ENCODE measurements at regions not wholly inside any gene's neighbourhood (a gene's known extent, or its start where the extent isn't known, plus 50 kb on each side); places are given as distances from the start of the nearest gene placed in this dataset.

DNA sequence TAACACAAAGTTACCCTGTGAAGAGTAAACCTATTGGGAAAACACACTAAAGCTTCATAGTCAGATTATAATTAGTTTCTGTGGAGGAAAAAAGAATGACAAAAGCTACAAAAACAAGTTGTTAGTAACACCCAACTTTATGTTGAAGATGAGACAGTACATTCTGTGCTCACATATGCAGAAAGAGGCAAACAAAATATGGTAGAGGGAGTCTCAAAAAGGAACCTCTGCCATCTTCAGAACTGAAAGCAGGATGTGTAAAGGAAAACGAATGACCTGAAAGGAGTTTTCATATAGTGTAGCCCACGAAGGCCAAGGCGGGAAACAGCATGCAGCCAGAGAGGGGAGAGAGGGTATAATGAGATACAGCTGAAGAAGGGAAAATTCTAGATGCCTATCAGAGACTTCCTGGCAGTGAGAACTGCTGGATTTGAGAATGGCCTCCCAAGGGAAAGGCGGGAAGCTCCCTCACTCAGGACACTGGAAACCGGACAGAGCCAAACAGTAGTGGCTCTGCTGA, 84.1 kb upstream of the HEY2 start:
- DNase-seq: no peak

DNA sequence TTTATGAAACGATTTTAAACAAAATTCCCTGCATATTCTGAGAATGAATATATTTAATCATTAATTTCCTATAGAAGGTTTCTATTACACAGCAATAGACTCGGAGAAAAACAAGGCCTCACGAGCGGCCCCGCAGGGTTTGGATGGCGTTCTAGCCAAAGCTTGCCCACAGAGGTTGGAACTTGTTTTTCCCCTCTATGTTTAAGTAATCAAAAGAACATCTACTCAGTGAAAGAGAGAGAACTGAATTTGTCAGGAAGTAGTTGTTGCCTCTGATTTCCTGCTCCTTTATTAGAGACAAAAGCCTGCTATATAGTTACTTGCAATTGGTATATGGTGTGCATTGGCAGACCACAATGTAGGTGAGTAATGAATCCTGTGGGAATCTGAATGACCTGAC, 82.1 kb upstream of the HEY2 start:
- DNase-seq: no peak

DNA sequence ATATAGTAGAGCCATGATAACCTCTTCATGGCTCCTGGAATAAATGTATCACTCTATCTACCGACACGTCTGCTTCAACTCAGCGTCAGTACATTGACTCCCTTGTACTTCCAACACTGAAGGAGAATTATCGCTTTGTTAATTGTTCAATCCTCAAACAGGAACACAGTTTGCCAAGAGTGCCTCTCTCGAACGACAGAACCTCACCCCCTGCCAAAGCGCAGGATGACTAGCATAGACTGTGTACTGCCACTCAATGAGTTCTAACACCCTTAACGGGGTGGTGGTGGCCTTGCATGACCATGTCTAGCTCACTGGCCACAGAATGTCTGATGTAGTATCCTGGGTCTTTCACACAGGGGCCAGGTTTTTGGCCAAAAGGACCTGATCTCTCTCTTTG, 81.4 kb upstream of the HEY2 start:
- DNase-seq: no peak

DNA sequence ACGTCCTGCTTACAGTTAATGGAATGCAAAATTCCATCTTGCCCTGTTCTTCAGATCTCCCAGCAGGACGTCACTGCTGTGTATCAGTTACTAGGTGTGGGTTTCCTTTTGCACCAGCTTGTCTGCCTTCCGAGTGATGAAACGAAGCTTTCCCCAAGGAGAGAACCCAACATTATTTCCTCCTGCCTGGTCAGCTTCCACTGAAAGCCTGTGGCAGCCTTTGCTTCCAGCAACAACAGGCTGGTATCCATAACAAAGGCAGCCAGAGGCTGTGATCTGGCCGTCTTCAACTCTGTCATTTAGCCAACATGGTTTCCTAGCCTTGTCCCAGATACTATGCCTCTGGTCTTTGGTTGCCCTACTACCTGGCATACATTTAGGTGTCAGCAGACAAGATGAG, 78.9 kb upstream of the HEY2 start:
- no peak for DNase-seq

GRCh38 chr6:125671323-125671722, 78.1 kb upstream of the HEY2 start:
- DNase-seq: no peak

DNA sequence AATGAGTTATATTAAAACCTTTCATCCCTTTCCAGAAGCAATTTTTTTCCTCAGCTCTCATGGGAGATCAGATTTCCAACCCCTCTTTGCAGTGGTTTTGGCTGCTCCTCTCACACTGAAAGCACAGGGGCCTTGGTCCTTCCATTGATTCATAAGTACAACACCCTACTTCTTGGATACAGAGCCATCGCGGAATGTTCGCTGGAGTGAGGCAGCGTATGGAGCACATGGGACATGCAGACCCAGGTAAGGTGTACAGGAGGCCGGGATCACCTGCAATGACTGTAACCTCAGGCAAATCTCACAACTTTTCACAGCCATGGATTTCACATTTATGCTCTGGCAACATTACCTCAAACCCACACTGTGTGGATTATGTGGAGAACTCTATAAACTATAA, 75.2 kb upstream of the HEY2 start:
- DNase-seq: no peak

DNA sequence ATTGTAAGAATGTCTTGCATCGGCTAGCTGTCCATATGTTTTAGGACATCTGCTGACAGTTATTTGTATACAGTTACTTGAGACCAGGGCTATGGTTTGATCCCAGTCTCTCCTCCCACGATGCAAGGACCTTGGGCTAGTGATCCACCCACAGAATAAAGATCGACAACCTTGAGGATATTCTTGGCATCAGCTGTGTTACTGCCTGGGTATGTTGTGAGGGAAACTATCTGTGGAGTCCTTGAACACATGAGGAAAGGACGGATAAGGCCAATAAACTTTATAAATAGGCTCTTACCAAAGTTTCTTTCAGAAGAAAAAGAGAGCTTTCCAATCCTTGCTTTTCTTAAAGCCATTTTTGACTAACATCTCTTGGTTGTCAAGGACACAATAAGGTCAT, 70.8 kb upstream of the HEY2 start:
- DNase-seq: no peak

GRCh38 chr6:125679128-125679527, 70.3 kb upstream of the HEY2 start:
- no peak for DNase-seq

DNA sequence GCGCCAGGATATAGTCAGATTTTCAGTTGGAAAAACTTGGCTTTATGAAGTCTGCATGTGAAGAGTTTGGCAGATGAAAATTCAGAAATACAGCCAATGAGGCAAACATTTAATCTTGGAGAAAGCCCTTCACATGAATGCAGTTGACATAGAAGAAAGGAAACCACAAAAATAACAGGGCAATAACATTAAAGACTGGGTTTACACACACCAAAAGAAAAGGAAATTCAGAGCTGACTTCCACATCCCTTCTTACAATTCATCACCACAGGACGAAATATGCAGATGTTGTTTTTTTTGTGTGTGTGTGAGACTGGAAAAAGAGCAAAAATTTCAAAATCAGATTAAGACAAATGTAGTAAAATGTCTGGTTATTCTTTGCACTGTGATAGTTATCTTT, 69.8 kb upstream of the HEY2 start:
- DNase-seq: no peak

DNA sequence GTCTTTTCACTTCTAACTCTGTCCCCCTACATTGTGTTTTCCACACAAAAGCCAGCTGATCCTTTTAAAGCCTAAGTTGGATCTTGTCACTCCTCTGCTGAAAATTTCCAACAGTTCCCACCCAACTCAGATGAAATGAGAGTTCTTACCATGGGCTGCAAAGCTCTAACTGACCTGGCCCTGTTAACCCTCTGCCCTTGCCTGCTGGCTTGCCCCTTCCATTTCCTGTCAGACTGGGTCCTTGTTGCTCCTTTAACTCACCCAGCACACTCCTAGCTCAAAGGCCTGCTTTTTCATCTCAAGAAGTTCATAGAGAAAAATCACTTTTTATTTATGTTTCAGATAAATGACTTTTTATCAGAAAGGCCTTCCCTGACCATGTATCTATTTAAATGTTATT, 66.5 kb upstream of the HEY2 start:
- DNase-seq: no peak

GRCh38 chr6:125688138-125688537, 61.3 kb upstream of the HEY2 start:
- DNase-seq: no peak

GRCh38 chr6:125693480-125693879, 56.0 kb upstream of the HEY2 start:
- no peak for DNase-seq

GRCh38 chr6:125699591-125699990, 49.8 kb upstream of the HEY2 start:
- DNase-seq: no peak

All from EL (cell line).